GM23338 (cell line): ENCODE measurements at regions not wholly inside any gene's neighbourhood (a gene's known extent, or its start where the extent isn't known, plus 50 kb on each side); places are given as distances from the start of the nearest gene placed in this dataset.

Experiments used
- ATAC-seq: fragments of 200-7000 bp; cut with Tn5 transposase; 3 replicates; pipeline ENCODE4 v1.9.1; 2020
- DNase-seq: peaks from one replicate; pipeline ENCODE4 v3.0.0-alpha.2; 2015; ENCODE audit warnings: low spot score
- H2AFZ ChIP-seq: fragments of 200-600 bp; sonication (generic); 2 replicates; pipeline ENCODE4 v1.8.0; 2016; ENCODE audit warnings: antibody characterized with exemption, mild to moderate bottlenecking, moderate library complexity
- H3F3A ChIP-seq: fragments of 200-600 bp; sonication (generic); replicated peaks from 2 replicates; pipeline ENCODE4 v1.8.0; 2017; ENCODE audit warnings: antibody characterized with exemption, mixed run types, low read depth
- H3K27ac ChIP-seq: fragments of 200-600 bp; sonication (generic); 2 replicates; pipeline ENCODE4 v1.6.1; 2016; ENCODE audit warnings: low read depth
- H3K27me3 ChIP-seq: fragments of 200-600 bp; sonication (generic); 2 replicates; pipeline ENCODE4 v1.8.0; 2016; ENCODE audit warnings: mild to moderate bottlenecking, mixed run types, moderate library complexity; ENCODE audit not compliant: insufficient read depth
- H3K36me3 ChIP-seq: fragments of 200-600 bp; sonication (generic); 2 replicates; pipeline ENCODE4 v1.8.0; 2016; ENCODE audit warnings: mild to moderate bottlenecking; ENCODE audit not compliant: insufficient read depth
- H3K4me1 ChIP-seq: fragments of 200-600 bp; sonication (generic); 2 replicates; pipeline ENCODE4 v1.8.0; 2016; ENCODE audit warnings: mild to moderate bottlenecking, moderate library complexity; ENCODE audit not compliant: insufficient read depth
- H3K4me2 ChIP-seq: fragments of 200-600 bp; sonication (generic); 2 replicates; pipeline ENCODE4 v1.7.1; 2017; ENCODE audit warnings: mixed run types
- H3K4me3 ChIP-seq: fragments of 200-600 bp; sonication (generic); 2 replicates; pipeline ENCODE4 v1.6.1; 2016; ENCODE audit warnings: mixed run types
- H3K79me2 ChIP-seq: fragments of 200-600 bp; sonication (generic); replicated peaks from 2 replicates; pipeline ENCODE4 v1.8.0; 2017; ENCODE audit warnings: mild to moderate bottlenecking; ENCODE audit not compliant: insufficient read depth
- H3K9me2 ChIP-seq: fragments of 200-600 bp; sonication (generic); 2 replicates; pipeline ENCODE4 v1.8.0; 2017; ENCODE audit not compliant: insufficient read depth
- H4K20me1 ChIP-seq: fragments of 200-600 bp; sonication (generic); replicated peaks from 2 replicates; pipeline ENCODE4 v1.8.0; 2017; ENCODE audit warnings: mild to moderate bottlenecking; ENCODE audit not compliant: insufficient read depth
- H3K27ac Mint-ChIP-seq: 2 replicates; pipeline ENCODE4 v1.8.0; 2020; ENCODE audit warnings: inconsistent platforms, mild to moderate bottlenecking, moderate library complexity, mixed read lengths
- H3K27me3 Mint-ChIP-seq: 3 replicates; pipeline ENCODE4 v1.8.0; 2022; ENCODE audit warnings: low read depth, mild to moderate bottlenecking, moderate library complexity, mixed read lengths, inconsistent platforms; ENCODE audit not compliant: insufficient read depth, poor library complexity
- H3K36me3 Mint-ChIP-seq: 3 replicates; pipeline ENCODE4 v1.8.0; 2021; ENCODE audit warnings: low read depth, mild to moderate bottlenecking, inconsistent platforms, moderate library complexity, mixed read lengths
- H3K4me1 Mint-ChIP-seq: 3 replicates; pipeline ENCODE4 v1.8.0; 2020; ENCODE audit warnings: mild to moderate bottlenecking, inconsistent platforms, mixed read lengths
- H3K4me3 Mint-ChIP-seq: 3 replicates; pipeline ENCODE4 v1.8.0; 2021; ENCODE audit warnings: moderate library complexity, mild to moderate bottlenecking, inconsistent platforms, mixed read lengths
- H3K9me3 Mint-ChIP-seq: 3 replicates; pipeline ENCODE4 v1.8.0; 2020; ENCODE audit warnings: moderate library complexity, mild to moderate bottlenecking, inconsistent platforms, mixed read lengths
- CREB1 ChIP-seq: fragments of 250-450 bp; sonication (Bioruptor Pico); IDR thresholded peaks from 2 replicates; pipeline ENCODE4 v1.5.0; 2020; ENCODE audit warnings: low read depth, mild to moderate bottlenecking, moderate library complexity
- CTCF ChIP-seq, 2 experiments: fragments of 200-600 bp in 1 of 2; sonication (generic) in 1 of 2; conservative IDR thresholded peaks; 2 replicates each; pipeline versions ENCODE4 v1.5.1 to v1.6.1; 2016 to 2017; ENCODE audit warnings: antibody characterized with exemption in 2 of 2, low read depth in 2 of 2, mild to moderate bottlenecking in 2 of 2, moderate library complexity in 1 of 2
- EZH2 ChIP-seq: fragments of 200-600 bp; sonication (generic); IDR thresholded peaks from one replicate; pipeline ENCODE4 v1.8.0; 2017; ENCODE audit warnings: antibody characterized with exemption, mild to moderate bottlenecking, low read depth; ENCODE audit not compliant: unreplicated experiment
- EZH2phosphoT487 ChIP-seq: fragments of 200-600 bp; sonication (generic); IDR thresholded peaks from one replicate; pipeline ENCODE4 v1.8.1; 2018; ENCODE audit warnings: antibody characterized with exemption; ENCODE audit not compliant: unreplicated experiment
- JUNB ChIP-seq: IDR thresholded peaks from one replicate; pipeline ENCODE4 v1.6.1; 2016; ENCODE audit warnings: antibody characterized with exemption; ENCODE audit not compliant: unreplicated experiment
- NANOG ChIP-seq: IDR thresholded peaks from 2 replicates; pipeline ENCODE4 v1.6.1; 2016; ENCODE audit warnings: antibody characterized with exemption, borderline replicate concordance
- POLR2AphosphoS5 ChIP-seq: IDR thresholded peaks from 2 replicates; pipeline ENCODE4 v1.6.1; 2016; ENCODE audit warnings: antibody characterized with exemption, low read depth
- REST ChIP-seq: IDR thresholded peaks from one replicate; pipeline ENCODE4 v1.6.1; 2018; ENCODE audit warnings: antibody characterized with exemption; ENCODE audit not compliant: unreplicated experiment
- STAT1 ChIP-seq: IDR thresholded peaks from one replicate; pipeline ENCODE4 v1.6.1; 2016; ENCODE audit warnings: antibody characterized with exemption; ENCODE audit not compliant: unreplicated experiment
- ZNF114 ChIP-seq: fragments of 250-450 bp; sonication (Bioruptor Pico); IDR thresholded peaks from 2 replicates; pipeline ENCODE4 v1.5.0; 2020; ENCODE audit warnings: mild to moderate bottlenecking, moderate library complexity
- ZNF331 ChIP-seq: fragments of 250-450 bp; sonication (Bioruptor Pico); IDR thresholded peaks from 2 replicates; pipeline ENCODE4 v1.5.0; 2020; ENCODE audit warnings: low read depth, mild to moderate bottlenecking, moderate library complexity

- TF ChIP-seq CTCF (conservative IDR thresholded peaks at IDR 0.05; ENCODE audit: low read depth in 2 of 2): no peak
- TF ChIP-seq EZH2: no peak
- no peak for TF ChIP-seq EZH2phosphoT487
- no peak for TF ChIP-seq NANOG
- no peak for TF ChIP-seq CREB1 (CRISPR knock-in tag)
- TF ChIP-seq REST: no peak
- no peak for TF ChIP-seq POLR2AphosphoS5
Measured at GRCh38 chr9:129240581-129241211, 62.6 kb upstream of the IER5L start (continued).

- no peak overlapping the region for H2AFZ ChIP-seq
- no peak overlapping the region for H3K27ac ChIP-seq
- H3K9me3 Mint-ChIP-seq: no peaks in the 10 kb centered on the region
- H3K4me3 Mint-ChIP-seq: no peak overlapping the region
- H3K36me3 Mint-ChIP-seq: no peaks in the 10 kb centered on the region
- DNase-seq: no peak
- 0 out of 2 replicates have a peak, but pooled peaks cover 2% of the 10 kb centered on the region for H3F3A ChIP-seq
- H3K27me3 Mint-ChIP-seq: peaks cover 14% of the 10 kb centered on the region
- no peak for TF ChIP-seq ZNF331 (CRISPR knock-in tag)
- no peak for TF ChIP-seq CREB1 (CRISPR knock-in tag)
- TF ChIP-seq EZH2: no peak
- TF ChIP-seq JUNB: no peak
- no peak for TF ChIP-seq ZNF114 (CRISPR knock-in tag)
- no peak for TF ChIP-seq NANOG
- TF ChIP-seq STAT1: no peak
- no peak overlapping the region for H3K4me2 ChIP-seq
- no peak overlapping the region for H3K27ac Mint-ChIP-seq
- peaks cover 13% of the 10 kb centered on the region for H3K4me1 Mint-ChIP-seq
- no peaks in the 10 kb centered on the region for H3K9me2 ChIP-seq
- H4K20me1 ChIP-seq: no peaks in the 10 kb centered on the region; the same call in 1 of the 2 replicates
- H3K4me3 ChIP-seq: no peak overlapping the region
- no peaks in the 10 kb centered on the region for H3K27me3 ChIP-seq
- ATAC-seq: no peak
- H3K79me2 ChIP-seq: no peaks in the 10 kb centered on the region
- H3K4me1 ChIP-seq: 0 out of 2 replicates have a peak, but pooled peaks cover 7% of the 10 kb centered on the region
- no peaks in the 10 kb centered on the region for H3K36me3 ChIP-seq
Measured at GRCh38 chr9:129239946-129240490, 62.0 kb upstream of the IER5L start.
